ENCODE measurements at regions not wholly inside any gene's neighbourhood (a gene's known extent, or its start where the extent isn't known, plus 50 kb on each side); places are given as distances from the start of the nearest gene placed in this dataset.

- no peak for DNase-seq (ENCODE audit: low read depth)
Observed at GRCh38 chr7:96484845-96485244, 162.9 kb upstream of the SLC25A13 start.

DNA sequence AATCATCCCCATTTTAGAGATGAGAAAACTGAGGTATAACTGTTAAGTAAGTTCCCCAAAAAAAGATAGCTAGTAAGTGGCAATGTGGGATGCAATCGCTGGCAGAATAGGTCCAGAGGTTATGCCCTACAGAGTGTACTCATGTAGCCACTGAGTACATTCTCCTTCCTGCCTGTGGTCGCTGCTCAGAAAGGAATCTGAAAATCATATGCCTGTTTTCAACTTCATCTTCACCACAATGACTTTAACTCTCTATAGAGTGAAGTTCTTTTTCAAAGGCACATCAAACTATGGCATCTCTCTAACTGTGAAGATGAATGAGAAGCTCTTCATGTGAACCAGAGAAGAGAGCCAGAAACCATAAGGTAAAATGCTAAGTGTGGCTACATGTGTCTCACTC lies 162.2 kb upstream of the SLC25A13 start:
- no peak for DNase-seq (ENCODE audit: low read depth)

DNA sequence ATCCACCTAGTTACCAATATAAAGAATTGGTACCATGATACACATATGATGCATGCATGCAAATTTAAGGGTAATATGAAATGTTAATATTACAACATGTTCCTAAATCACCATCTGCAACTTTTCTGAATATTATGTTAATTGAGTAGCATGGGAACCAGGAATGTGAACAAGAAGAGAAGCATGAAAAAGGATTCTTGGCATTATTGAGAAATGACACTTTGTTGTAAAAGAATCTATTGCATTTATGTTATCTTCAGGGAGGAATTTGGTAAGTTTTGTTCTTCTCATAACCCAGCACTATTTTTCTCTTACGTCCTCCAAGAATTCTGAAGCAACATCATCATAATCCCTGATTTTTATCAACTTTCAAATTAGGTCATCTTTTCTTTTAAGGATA lies 159.9 kb upstream of the SLC25A13 start:
- peak; percentile 47 for DNase-seq (ENCODE audit: low read depth)

DNA sequence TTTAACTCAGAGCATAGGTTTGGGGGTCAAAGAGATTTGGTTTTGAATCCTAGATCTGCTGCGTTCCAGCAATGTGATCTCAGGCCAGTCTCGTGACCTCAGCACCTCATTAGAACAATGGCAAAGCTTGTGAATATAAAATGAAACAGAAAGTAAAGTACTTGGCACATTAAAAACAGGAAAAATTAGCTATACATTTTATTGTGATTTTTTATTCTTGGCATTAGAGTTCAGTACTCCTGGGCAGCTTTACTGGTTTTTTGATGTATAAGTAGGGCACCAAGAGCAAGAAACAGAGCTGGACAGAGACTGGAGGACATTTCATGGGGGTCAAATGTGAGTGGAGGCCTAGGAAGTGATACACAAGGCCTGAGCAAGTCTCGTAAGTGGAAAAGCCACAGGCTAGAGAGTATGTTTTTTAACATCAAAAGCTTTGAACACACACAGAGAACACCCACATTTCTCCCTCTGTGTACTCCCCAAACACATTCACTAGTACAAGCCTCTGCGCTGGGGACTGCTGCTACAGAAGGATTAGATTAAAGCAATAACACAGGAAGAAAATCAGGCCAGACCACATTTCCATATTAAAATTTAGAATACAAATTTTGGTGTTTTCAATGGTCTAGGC lies 157.2 kb upstream of the SLC25A13 start:
- no peak for DNase-seq (ENCODE audit: low read depth)

- DNase-seq (ENCODE audit: low read depth): no peak
Observed at GRCh38 chr7:96471606-96472005, 149.7 kb upstream of the SLC25A13 start.

DNA sequence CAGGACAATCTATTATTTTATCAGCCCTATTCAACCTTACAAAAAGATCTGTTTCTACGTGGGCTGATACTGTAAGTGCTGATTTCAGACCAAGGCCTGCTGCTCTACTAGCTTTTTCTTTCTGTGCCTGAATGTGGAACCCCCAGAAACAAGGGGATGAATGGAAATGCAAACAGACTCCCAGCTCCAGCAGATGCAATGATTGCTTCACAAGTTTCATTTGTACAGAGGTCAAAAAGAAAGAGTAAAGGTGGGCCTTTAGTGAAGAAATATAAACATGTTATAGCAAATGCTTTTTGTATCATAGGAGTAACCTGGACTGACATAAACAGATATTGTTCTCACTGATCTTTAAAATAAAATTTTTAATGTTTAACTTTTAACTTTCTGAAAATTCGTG lies 130.2 kb upstream of the SLC25A13 start:
- DNase-seq (ENCODE audit: low read depth): no peak

GRCh38 chr7:96449094-96449493 lies 127.2 kb upstream of the SLC25A13 start:
- no peak for DNase-seq (ENCODE audit: low read depth)

DNA sequence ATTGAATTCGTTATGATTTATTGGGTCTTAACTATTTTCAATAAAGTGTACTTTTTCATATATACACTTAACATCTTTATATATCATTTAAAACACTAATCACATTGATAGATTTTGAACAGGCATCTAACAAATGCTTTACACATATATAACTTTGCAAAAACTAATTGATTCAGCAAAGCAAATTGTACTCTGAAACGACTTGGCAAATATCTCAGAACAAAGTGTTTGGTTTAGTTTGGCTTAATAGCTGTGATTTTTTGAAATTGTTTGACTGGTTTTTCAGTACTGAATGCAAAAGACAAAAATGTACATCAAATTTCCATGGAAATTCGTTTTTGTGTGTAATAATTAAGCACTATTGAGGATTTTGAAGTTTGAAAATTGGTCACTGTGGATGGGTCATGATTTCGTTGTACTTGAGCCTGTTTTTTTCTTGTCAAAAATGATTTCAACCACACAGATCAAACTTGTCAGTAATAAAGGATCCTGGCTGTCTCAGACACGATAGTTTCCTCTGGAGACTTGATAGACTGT lies 125.3 kb upstream of the SLC25A13 start:
- DNase-seq (ENCODE audit: low read depth): no peak

DNA sequence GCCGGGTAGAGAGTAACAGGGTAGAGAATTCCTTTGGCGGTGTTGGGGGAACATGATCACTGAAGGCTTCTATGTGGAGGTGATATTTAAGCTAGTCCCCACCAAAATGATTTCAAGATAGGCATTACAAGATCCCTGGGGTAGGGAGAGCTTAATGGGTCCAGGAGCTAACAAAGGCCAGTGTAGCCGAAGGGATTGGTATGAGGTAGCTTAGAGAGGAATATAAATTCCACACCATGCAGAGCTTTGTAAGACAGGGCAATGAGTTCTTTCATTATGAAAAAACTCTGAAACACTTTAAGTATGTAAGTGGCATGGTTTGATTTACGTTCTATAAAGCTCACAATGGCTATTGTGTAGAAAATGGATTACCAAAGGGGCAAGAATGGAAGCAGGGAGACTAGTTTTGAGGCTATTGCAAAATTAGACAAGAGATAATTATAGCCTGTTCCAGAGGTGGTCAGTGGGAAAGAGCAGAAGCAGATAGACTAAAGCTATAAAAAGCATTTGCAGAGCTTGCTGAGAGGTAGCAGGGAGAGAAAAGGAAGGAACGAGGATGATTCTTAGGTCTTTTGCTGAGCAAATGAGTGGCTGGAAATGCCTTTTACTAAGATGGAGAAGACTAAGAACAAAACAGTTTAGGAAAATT lies 119.7 kb upstream of the SLC25A13 start:
- no peak for DNase-seq (ENCODE audit: low read depth)

DNA sequence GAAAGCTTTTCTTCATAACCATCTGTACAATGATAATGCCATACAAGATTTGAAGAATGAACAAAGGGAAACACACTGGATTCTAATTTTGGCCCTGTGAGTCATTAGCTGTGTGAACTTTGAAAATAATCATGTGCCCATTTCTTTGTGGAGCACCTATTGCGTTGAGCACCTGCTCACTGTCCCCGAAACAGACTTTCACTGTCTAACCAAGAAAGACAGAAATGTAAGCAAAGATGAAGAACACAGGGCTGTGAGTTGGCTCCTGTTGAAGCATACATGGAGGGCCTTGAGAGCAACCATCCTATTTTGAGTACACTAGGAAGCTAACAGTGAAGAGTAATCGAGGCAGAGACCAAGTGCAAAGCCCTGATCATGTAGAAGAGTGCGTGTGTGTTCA lies 118.4 kb upstream of the SLC25A13 start:
- no peak for DNase-seq (ENCODE audit: low read depth)

DNA sequence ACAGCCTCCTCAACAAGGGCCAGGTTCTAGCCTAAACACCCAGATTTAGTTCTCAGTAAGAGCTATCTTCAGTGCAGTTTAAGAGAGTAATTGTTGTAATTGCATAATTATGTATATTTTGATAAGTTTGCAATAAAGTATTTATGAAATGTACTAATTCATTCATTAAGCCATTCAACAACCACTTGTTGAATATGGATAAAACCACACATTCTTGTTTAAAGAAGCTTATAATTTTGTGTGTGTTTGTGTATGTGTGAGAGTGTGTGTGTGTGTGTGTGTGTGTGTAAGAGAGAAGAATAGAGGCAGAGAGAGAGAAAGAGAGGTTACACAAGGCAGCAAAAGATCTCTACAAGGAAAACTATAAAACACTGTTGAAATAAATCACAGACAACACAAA lies 115.0 kb upstream of the SLC25A13 start:
- no peak for DNase-seq (ENCODE audit: low read depth)

GRCh38 chr7:96430356-96430755 lies 108.5 kb upstream of the SLC25A13 start:
- no peak for DNase-seq (ENCODE audit: low read depth)

DNA sequence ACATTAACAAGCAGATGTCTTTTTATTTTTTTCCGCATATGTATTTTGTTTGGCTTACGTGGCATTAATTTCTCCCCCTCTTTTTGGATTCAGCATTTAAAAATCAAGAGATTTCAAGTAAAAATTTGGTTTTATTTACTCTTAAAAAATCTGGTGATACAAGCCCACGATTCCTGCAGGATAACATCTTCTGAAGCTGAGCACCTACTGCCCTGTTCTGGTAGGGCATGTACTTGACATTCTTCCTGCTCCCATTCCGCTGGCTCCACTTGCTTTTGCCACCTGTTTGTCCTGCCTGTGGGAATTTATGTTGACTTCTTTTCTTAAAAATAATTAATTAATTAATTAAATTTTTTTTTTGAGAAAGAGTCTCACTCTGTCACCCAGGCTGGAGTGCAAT lies 105.2 kb upstream of the SLC25A13 start:
- DNase-seq (ENCODE audit: low read depth): no peak

DNA sequence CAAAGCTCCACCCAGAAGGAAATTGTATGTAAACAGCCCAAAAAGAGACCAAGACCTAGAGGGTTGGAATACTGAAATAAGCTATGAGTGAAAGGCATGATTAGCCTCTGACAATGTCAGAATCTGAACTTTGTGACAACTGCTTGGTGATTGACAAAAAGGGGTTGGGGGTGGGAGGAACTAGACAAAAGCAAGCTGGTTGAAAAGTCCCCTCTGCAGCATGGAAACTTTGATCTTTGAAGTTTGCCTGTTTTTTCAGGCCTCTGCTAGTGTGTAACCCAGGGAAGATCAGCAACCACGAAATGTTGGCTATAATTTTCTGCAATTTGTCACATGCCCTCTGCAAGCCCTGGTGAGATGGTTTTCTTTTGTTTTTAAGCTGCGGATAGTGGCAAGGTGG lies 104.8 kb upstream of the SLC25A13 start:
- no peak for DNase-seq (ENCODE audit: low read depth)

GRCh38 chr7:96426027-96426426 lies 104.1 kb upstream of the SLC25A13 start:
- peak; percentile 13 for DNase-seq (ENCODE audit: low read depth)

GRCh38 chr7:96424411-96424810 lies 102.5 kb upstream of the SLC25A13 start:
- DNase-seq (ENCODE audit: low read depth): no peak

DNA sequence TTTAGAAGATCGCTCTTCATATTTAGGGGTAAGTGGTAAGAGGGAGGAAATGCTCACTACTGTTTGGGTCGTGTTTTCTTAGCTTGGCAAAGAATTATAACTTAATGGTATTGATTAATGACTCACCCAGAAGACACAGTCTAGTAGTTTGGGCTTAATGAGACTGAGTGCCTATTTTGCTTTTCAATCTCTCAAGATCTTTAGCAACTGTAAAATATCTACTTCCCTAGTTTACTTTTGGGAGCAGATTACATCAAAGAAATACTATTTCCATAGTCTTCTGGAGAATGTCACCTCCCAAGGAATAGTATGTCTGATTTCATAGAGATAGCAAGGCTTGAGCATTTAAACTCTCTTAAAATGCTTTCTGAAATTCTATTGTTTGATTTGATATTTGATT lies 100.5 kb upstream of the SLC25A13 start:
- DNase-seq (ENCODE audit: low read depth): no peak

- no peak for DNase-seq (ENCODE audit: low read depth)
Observed at GRCh38 chr7:96418581-96418980, 96.7 kb upstream of the SLC25A13 start.

- no peak for DNase-seq (ENCODE audit: low read depth)
Observed at GRCh38 chr7:96417784-96418183, 95.9 kb upstream of the SLC25A13 start.

- no peak for DNase-seq (ENCODE audit: low read depth)
Observed at GRCh38 chr7:96416599-96416998, 94.7 kb upstream of the SLC25A13 start.

- DNase-seq (ENCODE audit: low read depth): no peak
Observed at GRCh38 chr7:96416116-96416515, 94.2 kb upstream of the SLC25A13 start.

DNA sequence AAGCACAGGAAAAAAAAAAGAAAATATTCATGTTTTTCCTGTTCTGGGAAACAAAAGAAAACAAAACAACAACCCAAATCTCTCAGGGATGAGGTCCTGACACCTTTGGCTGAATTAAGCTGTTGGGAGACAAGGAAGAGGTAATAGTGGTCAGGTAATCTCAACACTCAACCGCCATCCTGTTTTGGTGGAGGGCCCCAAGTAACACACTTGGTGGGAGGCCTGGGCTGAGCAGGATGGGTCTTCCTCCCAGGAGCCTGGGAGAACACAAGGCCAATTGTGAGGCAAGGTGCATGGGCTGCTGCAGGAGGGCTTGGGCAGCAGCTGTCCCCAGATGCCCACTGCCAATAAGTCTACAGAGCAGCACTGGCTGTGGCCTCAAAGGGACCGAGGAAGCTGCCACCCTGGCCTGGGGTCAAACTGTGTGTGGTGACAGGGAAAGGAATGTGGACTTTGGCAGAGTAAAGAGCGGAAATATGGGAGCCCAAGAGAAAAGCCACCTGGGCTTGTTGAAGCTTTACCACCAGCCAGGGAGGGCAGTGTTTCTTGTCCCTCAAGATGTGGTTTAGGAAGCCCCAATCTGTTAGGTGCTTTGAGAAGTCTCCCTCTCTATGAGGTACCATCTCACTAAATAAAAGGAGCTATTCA lies 93.5 kb upstream of the SLC25A13 start:
- no peak for DNase-seq (ENCODE audit: low read depth)

DNA sequence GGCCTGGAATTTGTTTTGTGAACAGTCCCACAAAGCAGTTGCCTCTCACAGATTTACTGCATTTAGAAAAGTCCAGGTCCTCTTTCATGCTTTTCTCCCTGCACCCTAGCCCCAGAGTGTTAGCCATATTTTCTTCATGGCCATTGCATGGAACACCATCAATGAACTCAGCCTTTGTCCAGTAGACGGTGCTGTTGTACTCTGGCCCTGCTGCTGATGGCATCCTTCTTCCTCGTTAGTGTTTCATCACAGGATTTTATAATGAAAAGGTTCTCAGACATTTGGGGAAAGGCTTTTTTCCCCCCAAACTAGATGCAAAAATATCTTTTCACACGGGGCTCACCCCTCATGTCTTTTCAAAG lies 93.0 kb upstream of the SLC25A13 start:
- DNase-seq (ENCODE audit: low read depth): peak; percentile 42
